A204.1 (cell line): ENCODE measurements at regions not wholly inside any gene's neighbourhood (a gene's known extent, or its start where the extent isn't known, plus 50 kb on each side); places are given as distances from the start of the nearest gene placed in this dataset.
"Not testable (repeated sequence)": the region's sequence is repeated elsewhere in the genome, so short reads cannot be mapped to it uniquely, and the experiment has no call there.

Experiments used
- FAIRE-seq: peaks from 2 replicates; lab custom pipeline; 2012; peaks lifted over from hg19 to GRCh38; lab: Jason Lieb, UNC

GRCh38 chr10:80949785-80950184 is 412.1 kb downstream of the SH2D4B start:
- FAIRE-seq, result no peak

GRCh38 chr10:80952436-80952835 is 414.7 kb downstream of the SH2D4B start:
- FAIRE-seq, result no peak

- FAIRE-seq, result no peak
These were observed 419.5 kb downstream of the SH2D4B start for GRCh38 chr10:80957161-80957560.

- no peak for FAIRE-seq
These were observed 426.5 kb downstream of the SH2D4B start for GRCh38 chr10:80964179-80964578.

- FAIRE-seq, result no peak
These were observed 427.4 kb downstream of the SH2D4B start for GRCh38 chr10:80964955-80965614.

- FAIRE-seq, result no peak
These were observed 428.8 kb downstream of the SH2D4B start for GRCh38 chr10:80966326-80966986.

- not testable (repeated sequence) for FAIRE-seq
These were observed 429.7 kb downstream of the SH2D4B start for GRCh38 chr10:80967357-80967756.

GRCh38 chr10:80968903-80969302 is 431.2 kb downstream of the SH2D4B start:
- no peak for FAIRE-seq

- no peak for FAIRE-seq
These were observed 433.8 kb downstream of the SH2D4B start for GRCh38 chr10:80971461-80971860.

- FAIRE-seq, result no peak
These were observed 439.0 kb downstream of the SH2D4B start for GRCh38 chr10:80976658-80977057.

GRCh38 chr10:80985102-80985501 is 447.4 kb downstream of the SH2D4B start:
- no peak for FAIRE-seq

GRCh38 chr10:80986596-80986995 is 448.9 kb downstream of the SH2D4B start:
- no peak for FAIRE-seq

GRCh38 chr10:80988755-80989154 is 451.1 kb downstream of the SH2D4B start:
- FAIRE-seq, result no peak

GRCh38 chr10:80996615-80997193 is 459.0 kb downstream of the SH2D4B start:
- no peak for FAIRE-seq

GRCh38 chr10:81000781-81001180 is 463.1 kb downstream of the SH2D4B start:
- no peak for FAIRE-seq

GRCh38 chr10:81002382-81002781 is 464.7 kb downstream of the SH2D4B start:
- FAIRE-seq, result no peak

GRCh38 chr10:81007872-81008271 is 470.2 kb downstream of the SH2D4B start:
- FAIRE-seq, result no peak

- FAIRE-seq, result no peak
These were observed 471.0 kb downstream of the SH2D4B start for GRCh38 chr10:81008726-81009125.

GRCh38 chr10:81009296-81009695 is 471.6 kb downstream of the SH2D4B start:
- no peak for FAIRE-seq

- no peak for FAIRE-seq
These were observed 476.1 kb downstream of the SH2D4B start for GRCh38 chr10:81013771-81014170.

- peak; percentile 74 for FAIRE-seq
These were observed 481.6 kb downstream of the SH2D4B start for GRCh38 chr10:81019029-81019890.

GRCh38 chr10:81021428-81022129 is 483.9 kb downstream of the SH2D4B start:
- no peak for FAIRE-seq
